CD8-positive, alpha-beta memory T cell (primary cell): ENCODE measurements at regions not wholly inside any gene's neighbourhood (a gene's known extent, or its start where the extent isn't known, plus 50 kb on each side); places are given as distances from the start of the nearest gene placed in this dataset.
"Not testable (repeated sequence)": the region's sequence is repeated elsewhere in the genome, so short reads cannot be mapped to it uniquely, and the experiment has no call there.

Experiments used
- CTCF ChIA-PET: fragments of 350-600 bp; sonication (Branson Sonifier 250); formaldehyde crosslinking; loops from one replicate; lab custom pipeline; 2021; ENCODE audit warnings: antibody characterized with exemption; lab: Charles Lee
- POLR2A ChIA-PET: fragments of 350-600 bp; sonication (Branson Sonifier 250); formaldehyde crosslinking; loops from one replicate; lab custom pipeline; 2021; ENCODE audit warnings: antibody characterized with exemption; lab: Charles Lee
- DNase-seq, 5 donors: peaks; one replicate each; pipeline versions ENCODE4 v3.0.0 to v3.0.0-alpha.2; 2020 to 2022; ENCODE audit warnings: mixed read lengths in 1 of 5
- H3K27ac ChIP-seq: one replicate; pipeline ENCODE4 v1.7.0; 2013; ENCODE audit warnings: low read depth, mild to moderate bottlenecking, low read length, moderate library complexity
- H3K27me3 ChIP-seq: 2 replicates; pipeline ENCODE4 v1.7.0; 2013; ENCODE audit warnings: low read length, mild to moderate bottlenecking; ENCODE audit not compliant: insufficient read depth, poor library complexity, severe bottlenecking
- H3K36me3 ChIP-seq: 2 replicates; pipeline ENCODE4 v1.7.0; 2013; ENCODE audit warnings: mild to moderate bottlenecking, low read length, moderate library complexity; ENCODE audit not compliant: insufficient read depth
- H3K4me1 ChIP-seq: 2 replicates; pipeline ENCODE4 v1.7.0; 2013; ENCODE audit warnings: mild to moderate bottlenecking, low read length, moderate library complexity; ENCODE audit not compliant: insufficient read depth
- H3K4me3 ChIP-seq: 2 replicates; pipeline ENCODE4 v1.7.0; 2013; ENCODE audit warnings: mild to moderate bottlenecking, low read length
- H3K9me3 ChIP-seq: 2 replicates; pipeline ENCODE4 v1.7.0; 2013; ENCODE audit warnings: mild to moderate bottlenecking, low read length
- H3K27ac Mint-ChIP-seq, 8 donors: one replicate each; pipeline ENCODE4 v1.8.0; 2020 to 2021; ENCODE audit warnings: mixed read lengths in 8 of 8, mild to moderate bottlenecking in 6 of 8, inconsistent platforms in 3 of 8, moderate library complexity in 3 of 8
- H3K27me3 Mint-ChIP-seq, 2 donors: one replicate each; pipeline ENCODE4 v1.8.0; 2020 to 2021; ENCODE audit warnings: mixed read lengths in 2 of 2, mild to moderate bottlenecking in 1 of 2, moderate library complexity in 1 of 2
- H3K36me3 Mint-ChIP-seq, 3 donors: one replicate each; pipeline ENCODE4 v1.8.0; 2020 to 2021; ENCODE audit warnings: mixed read lengths in 3 of 3, inconsistent platforms in 1 of 3, mild to moderate bottlenecking in 1 of 3
- H3K4me1 Mint-ChIP-seq, 3 donors: one replicate each; pipeline ENCODE4 v1.8.0; 2020 to 2021; ENCODE audit warnings: mixed read lengths in 3 of 3, inconsistent platforms in 1 of 3, mild to moderate bottlenecking in 1 of 3
- H3K4me3 Mint-ChIP-seq, 7 donors: one replicate each; pipeline ENCODE4 v1.8.0; 2020 to 2021; ENCODE audit warnings: mixed read lengths in 7 of 7, mild to moderate bottlenecking in 6 of 7, moderate library complexity in 4 of 7, inconsistent platforms in 2 of 7
- H3K9me3 Mint-ChIP-seq, 5 donors: one replicate each; pipeline ENCODE4 v1.8.0; 2020 to 2022; ENCODE audit warnings: mixed read lengths in 5 of 5, mild to moderate bottlenecking in 3 of 5, moderate library complexity in 2 of 5, inconsistent platforms in 1 of 5

DNA sequence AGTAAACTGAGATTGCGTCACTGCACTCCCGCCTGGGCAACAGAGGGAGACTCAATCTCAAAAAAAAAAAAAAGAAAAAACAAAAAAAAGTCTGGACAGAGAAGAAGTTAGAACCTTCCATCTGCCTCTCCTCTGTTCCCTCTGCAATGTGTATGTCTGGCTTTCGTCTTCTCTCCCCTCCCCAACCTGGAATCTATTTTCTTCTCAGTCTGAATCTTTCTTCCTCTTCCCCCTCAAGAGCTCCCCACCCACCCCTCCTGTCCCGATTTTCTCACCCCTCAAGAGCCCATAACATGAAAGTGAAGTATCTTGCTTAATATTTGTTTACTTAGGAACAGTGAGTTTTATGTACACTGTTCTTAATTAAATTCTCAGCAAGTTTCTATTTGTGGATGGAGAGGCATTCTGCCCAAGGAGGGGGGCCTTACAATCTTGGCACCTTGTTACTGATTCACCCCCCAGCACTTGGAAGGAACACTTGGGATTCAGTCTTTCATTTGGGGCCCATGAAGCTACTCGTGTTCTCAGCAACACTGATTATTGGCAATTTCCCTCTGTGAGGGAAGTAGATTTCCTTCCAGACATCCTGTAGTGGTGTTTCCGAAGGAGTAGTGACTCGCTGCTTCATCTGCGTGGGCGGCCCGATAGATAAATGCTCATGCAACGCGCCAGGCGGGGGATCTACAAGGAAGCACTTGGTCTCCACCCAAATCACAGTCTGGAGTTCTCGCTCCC, 69.3 kb upstream of the SRSF6 start:
- Mint-ChIP-seq H3K4me1 (no peaks in the 10 kb centered on the region), H3K4me3 (no peak overlapping the region), H3K27ac (no peak overlapping the region), H3K36me3 (no peaks in the 10 kb centered on the region), H3K9me3 (peaks cover 0 to 2% (median 0%) of the 10 kb centered on the region in 5 donors), H3K27me3 (peaks cover 20 to 50% of the 10 kb centered on the region in 2 donors)
- Histone ChIP-seq H3K9me3 (no peaks in the 10 kb centered on the region), H3K27me3 (no peaks in the 10 kb centered on the region), H3K4me3 (no peak overlapping the region), H3K4me1 (no peaks in the 10 kb centered on the region), H3K27ac (no peak overlapping the region), H3K36me3 (no peaks in the 10 kb centered on the region)
- DNase-seq = no peak
- ChIA-PET CTCF (no interaction called here), POLR2A (no interaction called here)

DNA sequence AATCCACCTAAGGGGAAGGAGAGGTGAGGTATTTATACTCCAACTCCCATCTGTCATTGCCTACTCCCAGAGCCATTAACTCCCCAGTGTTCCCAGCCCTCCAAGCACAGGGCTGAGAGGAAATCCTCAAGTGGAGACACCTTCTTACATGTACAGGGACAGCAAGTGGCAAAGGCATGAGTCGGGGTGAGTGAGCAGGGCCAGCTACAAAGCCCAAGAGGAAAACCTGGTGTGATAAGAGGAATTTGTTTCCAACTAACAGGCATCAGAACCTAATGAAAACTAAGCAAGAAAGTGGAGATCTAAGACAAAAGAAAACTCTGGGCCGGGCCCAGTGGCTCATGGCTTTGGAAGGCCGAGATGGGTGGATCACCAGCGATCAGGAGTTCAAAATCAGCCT, 70.0 kb upstream of the SRSF6 start:
- Mint-ChIP-seq H3K4me1 (no peaks in the 10 kb centered on the region), H3K36me3 (no peaks in the 10 kb centered on the region), H3K27me3 (peaks cover 19 to 43% of the 10 kb centered on the region in 2 donors), H3K9me3 (no peaks in the 10 kb centered on the region), H3K4me3 (no peak overlapping the region), H3K27ac (no peak overlapping the region)
- Histone ChIP-seq H3K27ac (no peak overlapping the region), H3K27me3 (no peaks in the 10 kb centered on the region), H3K9me3 (no peaks in the 10 kb centered on the region), H3K4me3 (no peak overlapping the region), H3K36me3 (no peaks in the 10 kb centered on the region), H3K4me1 (no peaks in the 10 kb centered on the region)
- ChIA-PET POLR2A (no interaction called here), CTCF (no interaction called here)
- no peak for DNase-seq

DNA sequence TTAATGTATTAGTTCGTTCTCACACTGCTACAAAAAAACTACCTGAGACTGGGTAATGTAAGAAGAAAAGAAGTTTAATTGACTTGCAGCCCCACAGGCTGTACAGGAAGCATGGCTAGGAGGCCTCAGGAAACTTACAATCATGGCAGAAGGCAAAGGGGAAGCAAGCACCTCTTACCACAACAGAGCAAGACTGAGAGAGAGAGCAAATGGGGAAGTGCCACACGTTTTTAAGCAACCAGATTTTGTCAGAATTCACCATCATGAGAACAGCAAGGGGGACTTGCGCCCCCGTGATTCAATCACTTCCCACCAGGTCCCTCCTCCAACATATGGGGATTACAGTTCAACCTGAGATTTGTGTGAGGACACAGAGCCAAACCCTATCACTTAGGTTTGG, 70.8 kb upstream of the SRSF6 start:
- H3K9me3 Mint-ChIP-seq = no peaks in the 10 kb centered on the region
- ChIA-PET POLR2A (no interaction called here), CTCF (no interaction called here)
- no peaks in the 10 kb centered on the region for H3K4me1 Mint-ChIP-seq
- H3K36me3 Mint-ChIP-seq = no peaks in the 10 kb centered on the region
- no peak overlapping the region for H3K4me3 ChIP-seq
- H3K27ac ChIP-seq = no peak overlapping the region
- H3K27me3 ChIP-seq = no peaks in the 10 kb centered on the region
- H3K27ac Mint-ChIP-seq = no peak overlapping the region
- no peaks in the 10 kb centered on the region for H3K36me3 ChIP-seq
- DNase-seq = no peak
- no peaks in the 10 kb centered on the region for H3K4me1 ChIP-seq
- H3K4me3 Mint-ChIP-seq = no peak overlapping the region
- H3K27me3 Mint-ChIP-seq = peaks cover 19 to 47% of the 10 kb centered on the region in 2 donors
- no peaks in the 10 kb centered on the region for H3K9me3 ChIP-seq

DNA sequence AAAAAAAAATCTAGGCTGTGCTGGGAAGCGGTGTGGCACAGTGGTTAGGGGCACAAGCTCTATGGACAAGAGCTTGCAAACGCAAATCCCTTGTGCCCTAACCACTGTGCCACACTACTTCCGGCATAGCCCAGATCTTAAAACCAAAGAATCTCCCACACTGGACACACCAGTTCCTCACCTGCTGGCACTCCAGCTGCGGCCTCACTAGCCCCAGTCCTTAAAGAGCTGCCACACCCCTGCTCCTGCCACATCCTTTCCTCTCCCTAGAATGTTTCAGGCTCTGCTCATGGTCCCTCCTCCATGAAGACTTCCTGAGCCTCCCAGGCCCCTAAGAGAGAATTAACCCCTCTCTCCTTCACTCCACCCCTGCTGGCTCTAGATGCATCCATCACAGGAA, 71.8 kb upstream of the SRSF6 start:
- H3K4me3 Mint-ChIP-seq = no peak overlapping the region
- Histone ChIP-seq H3K27ac (no peak overlapping the region), H3K27me3 (no peaks in the 10 kb centered on the region), H3K4me3 (no peak overlapping the region), H3K4me1 (no peaks in the 10 kb centered on the region), H3K36me3 (no peaks in the 10 kb centered on the region), H3K9me3 (no peaks in the 10 kb centered on the region)
- H3K4me1 Mint-ChIP-seq = no peaks in the 10 kb centered on the region
- H3K27me3 Mint-ChIP-seq = peaks cover 13 to 40% of the 10 kb centered on the region in 2 donors
- ChIA-PET CTCF (no interaction called here), POLR2A (no interaction called here)
- no peaks in the 10 kb centered on the region for H3K36me3 Mint-ChIP-seq
- no peak for DNase-seq
- H3K27ac Mint-ChIP-seq = no peak overlapping the region
- no peaks in the 10 kb centered on the region for H3K9me3 Mint-ChIP-seq

DNA sequence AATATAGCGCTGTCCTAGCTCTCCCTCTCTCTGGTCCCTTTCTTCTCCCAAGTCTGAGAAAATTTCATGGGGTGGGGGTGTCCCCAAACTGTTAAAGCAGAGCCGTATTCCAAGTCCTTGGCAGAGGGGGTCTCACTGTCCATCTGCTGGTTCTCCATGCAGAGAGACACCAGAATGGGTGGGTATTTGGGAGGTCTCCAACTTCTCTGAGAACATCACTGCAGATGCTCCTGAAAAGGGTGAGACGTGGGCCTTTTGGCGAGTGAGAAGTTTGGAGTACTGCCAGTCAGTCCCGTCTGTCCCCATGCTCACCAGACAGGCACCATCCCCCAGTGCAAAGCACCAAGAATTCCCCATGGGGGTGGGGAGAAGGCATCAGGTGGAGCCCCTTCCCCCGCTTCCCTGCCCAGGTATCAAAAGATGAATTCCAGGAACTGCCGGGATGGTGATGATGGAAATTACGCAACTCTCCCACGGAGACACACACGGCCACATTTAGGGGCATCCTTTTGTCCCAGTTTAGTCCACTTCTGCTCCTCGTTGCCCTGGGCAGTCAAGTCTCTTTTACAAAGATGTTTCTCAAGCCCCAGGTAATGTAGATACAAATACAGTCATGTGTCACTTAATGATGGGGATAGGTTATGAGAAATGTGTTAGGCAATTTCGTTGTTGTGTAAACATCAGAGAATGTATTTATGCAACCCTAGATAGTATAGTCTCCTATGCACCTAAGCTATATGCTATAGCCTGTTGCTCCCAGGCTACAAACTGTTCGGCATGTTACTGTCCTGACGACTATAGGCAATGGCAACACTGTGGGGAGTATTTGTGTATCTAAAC, 73.4 kb upstream of the SRSF6 start:
- no peak for DNase-seq
- H3K4me3 ChIP-seq = no peak overlapping the region
- Mint-ChIP-seq H3K4me3 (no peak overlapping the region), H3K36me3 (no peaks in the 10 kb centered on the region), H3K27me3 (peaks cover 13 to 41% of the 10 kb centered on the region in 2 donors), H3K4me1 (no peaks in the 10 kb centered on the region), H3K27ac (no peak overlapping the region), H3K9me3 (no peaks in the 10 kb centered on the region)
- ChIA-PET CTCF (no interaction called here), POLR2A (no interaction called here)
- H3K36me3 ChIP-seq = no peaks in the 10 kb centered on the region
- H3K9me3 ChIP-seq = no peaks in the 10 kb centered on the region
- no peaks in the 10 kb centered on the region for H3K4me1 ChIP-seq
- no peak overlapping the region for H3K27ac ChIP-seq
- H3K27me3 ChIP-seq = no peaks in the 10 kb centered on the region

DNA sequence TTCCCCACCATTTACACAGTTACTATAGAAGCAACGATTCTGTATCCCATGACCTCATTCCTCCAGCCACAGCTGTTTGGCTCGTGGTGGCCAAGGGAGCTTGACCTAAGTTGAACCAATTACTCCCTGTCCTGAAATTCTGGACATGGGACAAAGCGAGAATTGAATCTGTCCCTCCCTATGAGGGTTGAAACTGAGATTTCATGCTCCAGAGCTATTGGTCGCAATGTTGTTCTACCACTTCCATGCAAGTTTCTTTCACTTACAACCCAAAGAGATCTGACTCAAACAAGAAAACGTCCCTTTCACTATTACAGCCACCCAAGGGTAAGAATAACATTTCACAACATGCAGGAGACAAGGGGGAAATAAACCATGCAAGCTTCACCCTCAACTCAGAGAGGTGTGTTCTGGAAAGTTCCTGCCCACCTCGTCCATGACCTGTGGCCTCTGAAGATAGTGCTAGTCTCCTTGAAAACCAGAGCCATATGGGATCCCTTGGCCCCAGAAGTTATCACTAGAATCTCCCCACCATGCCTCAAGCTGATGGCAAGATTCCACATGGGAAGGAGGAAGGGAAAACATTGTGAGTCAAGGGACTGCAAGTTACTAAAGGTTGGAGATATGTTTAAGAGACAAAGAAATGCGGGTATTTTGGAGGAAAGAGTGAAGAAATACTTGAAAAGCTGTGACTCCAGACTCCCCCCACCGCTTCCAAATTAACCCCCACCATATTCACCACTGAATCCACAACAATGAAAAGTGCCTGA, 74.5 kb upstream of the SRSF6 start:
- ChIA-PET CTCF (no interaction called here), POLR2A (no interaction called here)
- Mint-ChIP-seq H3K36me3 (no peaks in the 10 kb centered on the region), H3K4me1 (no peaks in the 10 kb centered on the region), H3K27me3 (peaks cover 8 to 36% of the 10 kb centered on the region in 2 donors), H3K27ac (peak overlapping the region in 1 of 8 donors; percentile 12), H3K9me3 (no peaks in the 10 kb centered on the region), H3K4me3 (no peak overlapping the region)
- no peaks in the 10 kb centered on the region for H3K4me1 ChIP-seq
- DNase-seq = no peak
- H3K27me3 ChIP-seq = no peaks in the 10 kb centered on the region
- H3K36me3 ChIP-seq = no peaks in the 10 kb centered on the region
- H3K4me3 ChIP-seq = no peak overlapping the region
- H3K27ac ChIP-seq = no peak overlapping the region
- no peaks in the 10 kb centered on the region for H3K9me3 ChIP-seq

DNA sequence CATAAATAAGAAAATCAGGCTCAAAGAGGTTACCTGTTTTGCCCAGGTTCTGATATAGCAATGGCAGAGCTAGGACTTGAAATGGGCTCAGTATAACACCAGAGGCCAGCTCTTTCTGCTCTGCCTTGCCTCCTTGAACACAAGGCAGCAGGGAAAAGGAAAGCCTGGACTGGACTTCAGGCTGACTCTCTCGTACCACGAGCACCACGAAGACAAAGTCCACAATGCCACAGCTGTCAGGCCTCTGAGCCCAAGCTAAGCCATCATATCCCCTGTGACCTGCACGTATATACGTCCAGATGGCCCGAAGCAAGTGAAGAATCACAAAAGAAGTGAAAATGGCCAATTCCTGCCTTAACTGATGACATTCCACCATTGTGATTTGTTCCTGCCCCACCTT, 75.6 kb upstream of the SRSF6 start:
- POLR2A ChIA-PET, H3K9me3 ChIP-seq, H3K9me3 Mint-ChIP-seq, H3K27ac Mint-ChIP-seq, H3K36me3 Mint-ChIP-seq, H3K4me3 ChIP-seq, H3K27me3 ChIP-seq, H3K4me3 Mint-ChIP-seq, H3K36me3 ChIP-seq, CTCF ChIA-PET, DNase-seq, H3K27ac ChIP-seq, H3K4me1 ChIP-seq, H3K4me1 Mint-ChIP-seq: not testable (repeated sequence)
- H3K27me3 Mint-ChIP-seq = peaks cover 5 to 36% of the 10 kb centered on the region in 2 donors

DNA sequence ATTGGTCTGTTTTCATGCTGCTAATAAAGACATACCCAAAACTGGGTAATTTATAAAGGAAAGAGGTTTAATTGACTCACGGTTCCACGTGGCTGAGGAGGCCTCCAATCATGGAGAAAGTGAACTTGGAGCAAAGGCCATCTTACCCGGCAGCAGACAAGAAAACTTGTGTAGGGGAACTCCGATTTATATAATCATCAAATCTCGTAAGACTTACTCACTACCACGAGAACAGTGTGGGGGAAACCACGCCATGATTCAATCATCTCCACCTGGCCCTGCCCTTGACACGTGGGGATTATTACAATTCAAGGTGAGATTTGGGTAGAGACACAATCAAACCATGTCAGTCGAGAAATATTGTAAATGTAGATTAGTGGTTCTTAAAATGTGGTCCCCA, 76.2 kb upstream of the SRSF6 start:
- H3K4me3 ChIP-seq, H3K4me1 Mint-ChIP-seq, H3K4me3 Mint-ChIP-seq, DNase-seq, H3K9me3 Mint-ChIP-seq, H3K27ac ChIP-seq, CTCF ChIA-PET, H3K27ac Mint-ChIP-seq, H3K4me1 ChIP-seq, H3K36me3 ChIP-seq, H3K36me3 Mint-ChIP-seq, H3K27me3 ChIP-seq, POLR2A ChIA-PET, H3K9me3 ChIP-seq: not testable (repeated sequence)
- H3K27me3 Mint-ChIP-seq = peaks cover 3 to 32% of the 10 kb centered on the region in 2 donors
